Stimulated activated naive CD8-positive, alpha-beta T cell treated with anti-CD3 and anti-CD28 coated beads, Interleukin-15, amount 100 ng/mL, for 72 hours (primary cell): ENCODE measurements at regions not wholly inside any gene's neighbourhood (a gene's known extent, or its start where the extent isn't known, plus 50 kb on each side); places are given as distances from the start of the nearest gene placed in this dataset.

Source experiments
- ATAC-seq: fragments of 150-1000 bp; cut with Tn5 transposase; 2 replicates; pipeline ENCODE4 v1.10.0; 2021; ENCODE audit warnings: mild to moderate bottlenecking, moderate library complexity
- DNase-seq, 2 donors: peaks; one replicate each; pipeline ENCODE4 v3.0.0; 2021 to 2022
- H3K27ac Mint-ChIP-seq, 2 donors: one replicate each; pipeline ENCODE4 v1.8.0; 2022; ENCODE audit warnings: mild to moderate bottlenecking in 2 of 2, mixed read lengths in 2 of 2, moderate library complexity in 2 of 2
- H3K27me3 Mint-ChIP-seq: one replicate; pipeline ENCODE4 v1.8.0; 2022; ENCODE audit warnings: mixed read lengths
- H3K4me1 Mint-ChIP-seq: one replicate; pipeline ENCODE4 v1.8.0; 2022; ENCODE audit warnings: mild to moderate bottlenecking, mixed read lengths
- H3K4me3 Mint-ChIP-seq, 2 donors: one replicate each; pipeline ENCODE4 v1.8.0; 2022; ENCODE audit warnings: mild to moderate bottlenecking in 2 of 2, mixed read lengths in 2 of 2, moderate library complexity in 1 of 2
- H3K9me3 Mint-ChIP-seq, 2 donors: one replicate each; pipeline ENCODE4 v1.8.0; 2022; ENCODE audit warnings: mixed read lengths in 2 of 2

GRCh38 chr3:180534828-180535227 is 67.1 kb upstream of the TTC14 start:
- no peak overlapping the region for H3K27ac Mint-ChIP-seq
- H3K9me3 Mint-ChIP-seq, result peaks cover 0 to 10% of the 10 kb centered on the region in 2 donors
- ATAC-seq (no peak), DNase-seq (no peak)
- H3K4me1 Mint-ChIP-seq, result no peaks in the 10 kb centered on the region
- H3K27me3 Mint-ChIP-seq, result no peaks in the 10 kb centered on the region
- H3K4me3 Mint-ChIP-seq, result no peak overlapping the region

- H3K9me3 Mint-ChIP-seq, result peaks cover 0 to 10% of the 10 kb centered on the region in 2 donors
- no peak overlapping the region for H3K4me3 Mint-ChIP-seq
- H3K27ac Mint-ChIP-seq, result no peak overlapping the region
- H3K4me1 Mint-ChIP-seq, result no peaks in the 10 kb centered on the region
- H3K27me3 Mint-ChIP-seq, result no peaks in the 10 kb centered on the region
- no peak for DNase-seq
- no peak for ATAC-seq
These were observed 63.5 kb upstream of the TTC14 start for GRCh38 chr3:180538493-180538892.

GRCh38 chr3:180543877-180544276 is 58.1 kb upstream of the TTC14 start:
- DNase-seq, result no peak
- no peak for ATAC-seq
- H3K9me3 Mint-ChIP-seq, result no peaks in the 10 kb centered on the region
- H3K4me1 Mint-ChIP-seq, result no peaks in the 10 kb centered on the region
- H3K27me3 Mint-ChIP-seq, result no peaks in the 10 kb centered on the region
- no peak overlapping the region for H3K4me3 Mint-ChIP-seq
- no peak overlapping the region for H3K27ac Mint-ChIP-seq

- Mint-ChIP-seq H3K27ac (no peak overlapping the region), H3K9me3 (peaks cover 0 to 6% of the 10 kb centered on the region in 2 donors), H3K27me3 (no peaks in the 10 kb centered on the region), H3K4me1 (no peaks in the 10 kb centered on the region), H3K4me3 (no peak overlapping the region)
- DNase-seq (no peak), ATAC-seq (no peak)
These were observed 55.1 kb upstream of the TTC14 start for GRCh38 chr3:180546863-180547262.

GRCh38 chr3:180548050-180548449 is 53.9 kb upstream of the TTC14 start:
- ATAC-seq (no peak), DNase-seq (no peak)
- Mint-ChIP-seq H3K27me3 (no peaks in the 10 kb centered on the region), H3K27ac (no peak overlapping the region), H3K4me3 (no peak overlapping the region), H3K9me3 (peaks cover 0 to 6% of the 10 kb centered on the region in 2 donors), H3K4me1 (no peaks in the 10 kb centered on the region)
